HG03280 (cell line): ENCODE measurements at regions not wholly inside any gene's neighbourhood (a gene's known extent, or its start where the extent isn't known, plus 50 kb on each side); places are given as distances from the start of the nearest gene placed in this dataset.
"Not testable (repeated sequence)": the region's sequence is repeated elsewhere in the genome, so short reads cannot be mapped to it uniquely, and the experiment has no call there.

ENCODE experiments used
- ATAC-seq: cut with Tn5 transposase; IDR thresholded peaks from one replicate; pipeline ENCODE4 v1.9.1; 2021; ENCODE audit warnings: mild to moderate bottlenecking, moderate library complexity; ENCODE audit not compliant: unreplicated experiment

DNA sequence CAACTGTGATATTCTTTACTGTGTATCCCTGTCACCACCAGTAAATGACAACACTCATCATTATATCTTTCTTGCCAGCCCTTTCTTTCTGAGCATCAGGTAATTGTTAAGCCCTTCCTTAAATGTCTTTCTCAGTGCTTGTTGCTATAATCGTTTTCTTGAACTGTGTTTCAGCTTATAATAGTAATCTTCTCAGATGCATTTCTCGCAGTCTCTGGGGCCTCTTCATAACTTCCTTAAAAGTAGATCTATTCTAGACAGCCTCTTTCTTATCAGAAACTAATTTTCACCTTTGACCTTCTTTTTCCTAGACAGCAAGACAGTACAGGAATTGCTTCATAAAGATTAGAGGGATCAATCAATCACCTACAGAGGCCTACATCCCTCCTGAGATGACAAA is 648.1 kb downstream of the CPS1 start:
- peak; percentile 18 for ATAC-seq

DNA sequence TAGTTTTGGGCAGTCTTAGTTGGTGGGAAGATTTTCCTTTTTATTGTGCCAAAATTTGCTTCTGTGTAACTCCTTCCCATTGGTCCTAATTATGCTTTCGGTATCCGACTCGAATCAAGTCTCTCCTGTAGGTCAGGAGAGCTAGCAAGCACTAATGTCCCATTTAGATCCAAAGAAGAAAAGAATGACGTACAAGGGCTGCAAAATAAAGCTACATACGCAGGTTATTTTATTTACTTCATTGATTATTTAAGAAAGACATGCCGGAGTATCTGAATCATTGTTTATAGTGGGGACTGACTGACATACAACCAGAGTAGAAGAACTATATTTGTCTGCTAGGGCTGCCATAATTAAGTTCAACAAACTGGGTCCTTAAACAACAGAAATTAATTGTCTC is 648.5 kb downstream of the CPS1 start:
- no peak for ATAC-seq

DNA sequence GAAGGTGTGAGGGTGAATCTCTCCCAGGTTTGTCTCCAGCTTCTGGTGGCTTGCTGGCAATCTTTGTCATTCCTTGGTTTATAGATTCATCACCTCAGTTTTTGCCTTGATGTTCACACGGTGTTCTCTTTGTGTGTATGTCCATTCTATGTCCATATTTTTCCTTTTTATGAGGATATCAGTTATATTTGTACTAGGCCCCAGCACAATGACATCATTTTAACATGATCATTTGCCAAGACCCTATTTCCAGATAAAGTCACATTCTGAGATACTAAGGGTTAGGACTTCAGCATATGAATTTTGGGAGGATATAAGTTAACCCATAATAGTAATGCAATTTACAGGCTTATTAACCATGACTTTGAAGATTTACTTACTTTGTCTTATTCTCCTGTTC is 649.0 kb downstream of the CPS1 start:
- no peak for ATAC-seq

DNA sequence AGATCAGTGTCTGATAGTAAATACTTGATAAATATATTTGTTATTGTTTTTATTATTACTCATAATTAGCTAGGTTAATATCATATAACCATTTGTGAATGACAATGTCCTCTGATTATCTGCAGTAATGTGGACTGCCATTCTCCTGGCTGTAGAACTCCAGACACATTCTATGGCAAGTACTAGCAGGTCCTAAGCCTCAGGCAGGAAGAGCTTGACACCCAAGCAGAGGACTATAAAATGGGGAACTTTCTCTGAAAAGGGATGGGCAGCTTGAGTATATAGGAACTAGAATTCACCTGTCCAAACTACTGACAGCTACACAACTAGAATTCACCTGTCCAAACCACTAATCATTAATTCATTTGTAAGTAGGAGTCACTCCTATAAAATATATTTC is 649.4 kb downstream of the CPS1 start:
- no peak for ATAC-seq

DNA sequence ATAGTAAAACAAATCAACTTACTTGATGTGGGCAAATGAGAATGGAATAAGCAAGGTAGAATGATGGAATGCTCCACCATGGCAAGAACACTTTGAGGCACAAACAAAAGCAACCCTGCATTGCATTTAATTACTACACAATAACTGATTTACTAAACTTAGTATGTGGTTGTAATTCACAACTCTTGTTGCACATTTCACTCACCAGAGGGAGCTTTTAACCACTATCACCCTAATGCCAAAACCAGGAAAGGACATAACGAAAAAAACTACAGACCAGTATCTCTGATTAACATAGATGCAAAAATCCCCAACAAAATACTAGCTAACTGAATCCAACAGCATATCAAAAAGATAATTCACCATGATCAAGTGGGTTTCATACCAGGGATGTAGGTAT is 659.8 kb downstream of the CPS1 start:
- ATAC-seq, result no peak

DNA sequence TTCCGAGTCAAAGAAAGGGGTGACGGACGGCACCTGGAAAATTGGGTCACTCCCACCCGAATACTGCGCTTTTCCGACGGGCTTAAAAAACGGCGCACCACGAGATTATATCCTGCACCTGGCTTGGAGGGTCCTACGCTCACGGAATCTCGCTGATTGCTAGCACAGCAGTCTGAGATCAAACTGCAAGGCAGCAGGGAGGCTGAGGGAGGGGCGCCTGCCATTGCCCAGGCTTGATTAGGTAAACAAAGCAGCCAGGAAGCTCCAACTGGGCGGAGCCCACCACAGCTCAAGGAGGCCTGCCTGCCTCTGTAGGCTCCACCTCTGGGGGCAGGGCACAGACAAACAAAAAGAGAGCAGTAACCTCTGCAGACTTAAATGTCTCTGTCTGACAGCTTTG is 663.1 kb downstream of the CPS1 start:
- not testable (repeated sequence) for ATAC-seq

DNA sequence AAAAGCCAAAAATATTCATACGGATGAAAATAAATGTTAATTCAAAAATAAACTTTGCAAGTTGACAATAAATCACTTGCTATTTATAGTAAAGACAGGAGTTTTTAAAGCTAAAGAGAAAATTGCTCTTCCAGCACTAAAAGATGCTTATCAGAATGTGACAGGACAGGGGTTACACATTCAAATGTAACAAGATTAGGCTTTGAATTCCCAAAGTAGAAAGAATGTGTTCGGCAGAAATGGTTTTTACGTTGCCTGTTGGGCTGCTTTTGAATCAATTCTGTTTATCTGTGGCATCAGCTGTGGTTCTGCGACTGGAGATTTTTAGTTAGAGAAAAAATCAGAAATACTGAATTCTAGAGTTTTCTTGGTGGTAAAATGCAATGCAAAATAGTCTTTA is 669.4 kb downstream of the CPS1 start:
- ATAC-seq, result no peak

DNA sequence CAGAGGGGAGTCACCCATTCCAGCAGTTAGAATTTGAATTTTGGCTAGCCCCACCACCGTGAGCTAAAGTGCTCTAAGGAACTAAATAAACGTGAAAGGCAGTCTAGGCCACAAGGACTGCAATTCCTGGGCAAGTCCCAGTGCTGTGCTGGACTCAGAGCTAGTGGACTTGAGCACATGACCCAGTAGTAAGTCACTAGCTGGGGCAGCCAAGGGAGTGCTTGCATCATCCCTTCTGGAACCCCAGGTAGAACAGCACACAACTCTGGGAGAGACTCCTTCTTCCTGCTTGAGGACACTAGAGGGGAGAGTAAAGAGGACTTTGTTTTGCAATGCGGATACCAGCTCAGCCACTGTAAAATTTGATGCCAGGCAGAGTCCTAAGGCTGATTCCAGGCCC is 672.2 kb downstream of the CPS1 start:
- no peak for ATAC-seq

DNA sequence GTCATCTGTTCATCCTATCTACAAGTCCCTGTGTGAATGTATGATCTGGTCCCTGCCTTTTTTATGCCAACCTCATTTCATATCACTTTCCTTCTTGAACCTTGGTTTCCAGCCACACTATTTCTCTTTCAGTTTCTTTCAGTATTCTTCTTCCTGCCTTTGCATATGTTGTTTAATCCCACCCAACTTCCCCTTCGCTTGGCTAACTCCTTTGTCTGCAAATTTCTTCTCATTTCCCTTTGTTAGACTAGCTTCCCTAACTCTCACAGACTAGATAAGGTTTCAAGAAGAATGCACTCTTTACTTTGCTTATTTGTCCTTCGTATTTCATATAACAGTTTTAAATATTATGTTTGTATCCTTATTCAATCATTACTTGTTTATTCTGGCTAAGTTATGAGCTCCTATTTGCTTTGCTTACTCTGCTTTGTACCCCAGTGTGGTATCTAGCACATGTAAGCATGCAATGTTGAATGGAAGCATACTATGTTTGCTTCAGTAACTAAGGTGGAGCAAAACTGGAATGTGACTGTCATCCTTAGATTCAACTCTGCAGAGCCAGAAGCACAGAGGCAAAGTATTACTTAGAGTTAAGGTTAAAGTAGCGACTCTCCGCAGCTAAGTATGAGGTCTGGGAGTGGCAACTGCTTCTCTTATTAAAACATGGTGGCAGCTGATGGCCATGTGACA is 681.3 kb downstream of the CPS1 start:
- no peak for ATAC-seq

DNA sequence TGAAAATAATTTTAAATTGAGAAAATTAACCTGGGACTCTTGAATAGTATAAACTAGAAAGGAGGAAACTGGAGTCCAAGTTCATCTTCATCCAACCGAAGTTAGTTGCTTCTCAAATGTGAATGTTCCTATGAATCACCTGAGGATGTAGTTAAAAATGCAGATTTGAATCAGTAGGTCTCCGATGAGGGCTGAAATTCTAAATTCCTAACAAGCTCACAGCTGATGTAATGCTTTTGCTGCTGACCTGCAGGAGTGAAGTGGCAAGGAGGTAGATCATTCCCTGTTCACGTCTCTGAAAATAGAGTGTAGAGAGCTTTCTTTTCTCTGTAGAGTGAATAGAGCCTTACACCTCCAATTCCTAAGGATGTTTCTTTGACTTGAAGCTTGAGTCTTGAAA is 685.5 kb downstream of the CPS1 start:
- ATAC-seq, result no peak

DNA sequence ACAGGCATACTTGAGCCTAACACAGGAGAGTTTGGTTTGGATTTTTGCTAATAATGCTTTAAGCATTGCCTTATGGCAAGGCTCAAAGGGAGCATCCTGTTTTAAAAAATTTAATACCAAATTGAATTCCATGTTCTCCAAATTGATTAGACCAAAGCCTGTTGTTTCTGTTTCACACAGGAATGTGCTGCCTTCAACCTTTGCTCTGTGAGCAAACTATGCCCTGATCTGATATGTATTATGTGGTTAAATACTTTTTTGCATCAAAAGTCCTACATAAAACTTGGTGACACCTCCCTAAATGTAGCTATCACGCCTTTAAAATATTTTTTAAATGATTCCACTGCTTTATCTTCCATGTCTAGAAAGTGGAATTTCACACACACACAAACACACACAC is 691.4 kb downstream of the CPS1 start:
- no peak for ATAC-seq

DNA sequence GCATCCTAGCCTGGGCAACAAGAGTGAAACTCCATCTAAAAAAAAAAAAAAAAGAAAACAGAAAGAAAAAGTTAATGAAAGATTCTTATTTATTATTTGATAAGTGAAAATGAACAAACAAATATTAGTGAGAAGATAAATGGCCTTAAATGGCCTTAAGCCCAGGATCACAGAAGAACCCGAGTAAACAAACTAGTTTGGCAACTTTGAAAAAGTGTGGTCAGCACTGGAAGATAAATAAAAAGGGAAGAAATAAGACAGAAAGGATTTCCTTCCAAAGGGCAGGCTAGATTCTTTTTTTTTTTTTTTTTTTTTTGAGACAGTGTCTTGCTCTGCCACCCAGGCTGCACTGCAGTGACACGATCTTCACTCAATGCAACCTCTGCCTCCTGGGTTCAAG is 692.4 kb downstream of the CPS1 start:
- no peak for ATAC-seq

DNA sequence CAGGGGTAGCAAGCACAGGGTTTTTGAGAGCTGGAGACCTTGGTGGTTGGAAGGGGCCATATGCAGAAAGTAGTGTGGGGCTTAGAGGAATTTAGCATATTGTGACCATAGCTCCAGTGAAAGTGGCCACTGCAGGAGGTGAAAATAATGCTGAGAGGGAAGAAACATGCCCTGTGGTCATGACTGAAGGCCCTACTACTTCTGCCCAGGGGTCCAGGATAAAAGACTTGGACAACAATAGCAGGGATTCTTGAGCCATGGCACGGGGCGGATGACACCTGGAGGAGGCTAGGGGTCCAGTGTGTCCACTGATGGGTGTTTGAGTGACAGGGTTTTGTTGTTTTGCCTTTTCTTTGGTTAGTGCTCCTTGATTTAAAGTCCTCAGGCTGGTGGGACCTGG is 694.6 kb downstream of the CPS1 start:
- no peak for ATAC-seq

DNA sequence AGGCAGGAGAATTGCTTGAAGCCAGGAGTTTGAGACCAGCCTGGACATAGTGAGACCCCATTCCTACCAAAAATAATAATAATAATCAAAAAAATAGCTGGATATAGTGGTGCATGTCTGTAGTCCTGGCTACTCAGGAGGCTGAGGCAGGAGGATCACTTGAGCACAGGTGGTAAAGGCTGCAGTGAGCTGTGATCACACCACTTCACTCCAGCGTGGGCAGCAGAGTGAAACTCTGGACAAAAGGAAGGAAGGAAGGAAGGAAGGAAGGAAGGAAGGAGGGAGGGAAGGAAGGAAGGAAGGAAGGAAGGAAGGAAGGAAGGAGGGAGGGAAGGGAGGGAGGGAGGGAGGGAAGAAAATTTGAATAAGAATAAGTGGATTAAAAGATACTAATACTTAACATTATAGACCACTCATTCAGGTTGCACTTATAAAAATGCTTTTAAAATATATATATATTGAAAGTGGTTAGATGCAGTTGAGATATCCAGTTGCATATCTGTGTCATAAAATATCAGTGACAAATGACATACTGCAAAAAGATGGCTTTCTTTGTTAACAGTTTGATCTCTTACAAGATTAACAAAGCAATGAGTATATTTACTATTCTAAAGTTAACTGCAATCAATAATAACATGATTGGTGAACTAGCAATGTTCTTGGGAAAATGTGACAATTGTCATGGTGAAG is 702.4 kb downstream of the CPS1 start:
- ATAC-seq, result no peak

DNA sequence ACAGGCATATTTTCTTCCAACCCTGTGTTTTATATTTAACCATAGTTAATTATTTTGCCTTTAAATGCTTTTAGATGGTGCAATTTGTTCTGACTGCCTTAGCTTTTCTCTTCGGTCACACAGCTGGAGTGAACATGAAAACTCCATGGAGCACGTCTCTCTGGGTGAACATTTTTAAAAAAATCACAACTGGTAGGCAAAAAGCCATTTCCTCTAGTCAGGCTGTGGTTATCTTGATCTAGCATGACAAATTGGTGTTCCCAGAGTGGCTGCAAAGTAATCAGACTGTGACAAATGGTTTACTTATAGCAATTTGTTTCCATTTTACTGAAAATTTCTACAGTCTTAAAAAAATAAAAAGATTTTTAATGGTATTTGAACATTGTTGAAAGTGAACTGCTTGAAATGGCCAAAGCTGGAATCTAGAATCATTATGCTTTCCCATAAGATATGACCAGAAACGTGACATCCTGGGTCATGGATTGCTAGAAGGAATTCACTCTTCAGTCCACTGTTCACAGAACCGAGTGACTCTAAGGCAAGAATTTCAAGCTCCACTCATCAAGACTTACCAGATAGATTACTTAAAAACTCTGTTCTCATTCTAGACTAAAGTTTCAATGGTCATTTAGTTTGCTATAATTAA is 703.6 kb downstream of the CPS1 start:
- no peak for ATAC-seq

DNA sequence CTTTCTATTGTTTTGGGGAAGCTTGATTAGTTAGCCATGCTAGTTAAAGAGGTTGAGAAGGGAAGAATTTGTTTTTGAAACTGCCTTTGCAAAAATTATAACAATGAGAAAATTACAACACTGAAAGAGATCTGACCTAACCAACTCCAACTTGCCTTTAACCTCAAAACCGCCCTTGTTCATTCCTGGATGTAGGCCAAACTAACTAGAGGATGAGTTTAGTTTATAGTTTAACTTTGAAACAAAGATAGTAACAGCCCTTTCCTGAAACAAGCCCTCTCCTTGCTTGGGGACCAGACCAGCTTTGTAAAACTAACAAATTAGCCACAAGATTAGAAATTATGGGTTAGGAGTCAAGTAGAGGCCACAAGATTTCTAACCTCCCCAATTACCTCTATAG is 713.9 kb downstream of the CPS1 start:
- ATAC-seq, result no peak

DNA sequence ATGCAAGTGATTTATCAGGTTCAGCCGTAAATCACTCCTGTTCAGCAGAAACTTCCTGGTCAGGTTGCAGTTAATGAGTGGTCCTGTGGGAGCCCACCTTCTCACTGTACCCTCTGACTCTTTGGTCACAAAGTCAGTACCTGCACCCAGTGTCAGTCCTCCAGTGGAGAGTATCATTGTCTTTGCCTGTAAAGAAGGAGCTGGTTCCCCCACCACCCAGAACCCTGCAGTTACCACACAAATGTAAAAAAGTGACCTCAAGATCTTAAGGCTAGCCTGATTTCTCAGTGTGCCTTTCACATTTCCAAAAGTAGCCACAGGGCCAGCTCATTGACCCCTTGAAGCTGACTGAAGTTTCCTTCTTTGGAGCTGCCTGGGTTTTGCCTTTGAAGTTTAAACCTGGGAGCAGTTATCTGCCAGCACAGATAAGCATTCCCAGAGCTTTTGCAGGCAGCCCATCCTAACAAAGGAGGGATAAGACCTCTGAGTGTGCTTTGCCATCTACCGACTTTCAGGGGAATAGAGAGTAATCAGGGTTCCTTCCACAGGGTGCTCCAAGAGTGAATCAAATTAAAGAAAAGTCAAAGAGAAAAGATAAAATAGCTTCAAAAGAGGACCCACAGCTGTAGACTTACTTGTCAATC is 725.2 kb downstream of the CPS1 start:
- ATAC-seq, result no peak

DNA sequence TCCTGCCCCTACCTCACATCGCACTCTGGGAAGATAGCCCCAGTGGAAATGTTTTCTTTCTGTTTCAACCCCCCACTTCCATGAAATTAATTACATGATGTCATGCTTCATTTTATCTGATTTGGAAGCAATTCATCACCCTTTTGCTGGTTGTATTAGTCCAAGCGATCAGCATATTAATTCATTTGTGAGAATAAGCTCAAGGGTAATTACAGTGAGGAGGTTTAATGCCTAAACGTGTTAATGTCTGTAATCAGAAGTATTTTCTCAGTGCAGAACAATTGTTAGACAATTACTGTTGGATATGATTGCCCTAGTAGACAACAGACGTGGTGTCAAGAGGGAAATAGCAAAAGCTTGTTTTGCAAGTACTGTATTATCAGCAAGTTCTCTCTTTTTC is 746.3 kb downstream of the CPS1 start:
- no peak for ATAC-seq

DNA sequence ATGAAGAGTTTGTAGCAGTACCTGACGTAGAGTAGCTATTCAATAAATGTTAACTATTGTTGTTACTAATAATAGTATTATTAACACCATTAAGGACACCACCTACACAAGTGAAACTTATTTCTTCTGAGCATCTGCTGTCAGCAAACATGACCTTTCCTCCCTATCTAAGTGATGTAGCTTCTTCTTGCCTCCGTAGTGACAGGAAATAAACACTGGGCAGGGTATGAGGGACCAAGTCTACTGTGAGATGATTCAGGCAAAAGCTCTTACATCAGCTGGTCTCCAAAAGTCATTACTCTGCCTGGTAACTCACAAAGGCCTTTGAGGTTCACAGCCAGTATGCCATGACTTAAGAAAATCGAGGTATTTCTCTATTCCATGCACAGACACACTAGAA is 750.5 kb downstream of the CPS1 start:
- ATAC-seq, result no peak
